NT2/D1 (cell line): ENCODE measurements at regions not wholly inside any gene's neighbourhood (a gene's known extent, or its start where the extent isn't known, plus 50 kb on each side); places are given as distances from the start of the nearest gene placed in this dataset.

Experiments
- SUZ12 ChIP-seq: IDR thresholded peaks from 2 replicates; pipeline ENCODE4 v1.6.1; 2011; ENCODE audit not compliant: insufficient read length, insufficient read depth; ENCODE audit errors: extremely low read depth
- YY1 ChIP-seq: IDR thresholded peaks from 2 replicates; pipeline ENCODE4 v1.6.1; 2011; ENCODE audit not compliant: insufficient read length, insufficient read depth
- ZNF274 ChIP-seq: IDR thresholded peaks from 2 replicates; pipeline ENCODE4 v1.6.1; 2011; ENCODE audit warnings: mild to moderate bottlenecking, low read depth, low read length

GRCh38 chr3:21294768-21295167, 456.2 kb downstream of the ZNF385D start:
- no peak for TF ChIP-seq YY1
- no peak for TF ChIP-seq SUZ12
- TF ChIP-seq ZNF274 = no peak
